ENCODE measurements at regions not wholly inside any gene's neighbourhood (a gene's known extent, or its start where the extent isn't known, plus 50 kb on each side); places are given as distances from the start of the nearest gene placed in this dataset.

DNA sequence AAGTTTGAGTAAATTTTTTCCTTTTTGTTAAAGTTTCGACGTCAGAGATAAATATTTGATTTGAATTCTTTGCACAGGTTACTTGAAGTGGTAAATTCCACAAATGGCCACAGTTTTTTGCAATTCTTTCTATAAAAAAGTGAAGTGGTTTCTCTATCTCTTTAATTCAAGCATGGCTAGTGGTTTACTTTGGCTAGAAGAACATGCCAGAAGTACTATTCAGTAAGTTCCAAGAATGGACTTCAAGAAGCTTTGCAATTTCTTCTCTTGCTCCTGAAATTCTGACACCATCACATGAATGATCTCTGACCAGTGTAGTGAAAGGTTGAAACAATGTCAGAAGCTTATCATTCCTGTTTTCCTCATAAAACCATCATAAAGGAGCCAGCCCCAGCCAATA lies 55.7 kb upstream of the RNPC3 start:
- CTCF ChIA-PET: interaction anchor here (0.7 kb wide), 1 partner anchor 9 kb away, joined by 3 read pairs; no protein-coding TSS in a partner anchor
- Histone ChIP-seq H3K4me1 (ENCODE audit: control insufficient read depth in 2 of 2, insufficient read depth in 2 of 2, low read length in 2 of 2) (no peaks in the 10 kb centered on the region), H3K27me3 (replicated peaks in 1 of 4; ENCODE audit: control extremely low read depth in 1 of 4, control insufficient read depth in 3 of 4, insufficient read depth in 4 of 4, low read length in 3 of 4) (peaks cover 0 to 2% (median 0%) of the 10 kb centered on the region in 4 experiments), H3K36me3 (replicated peaks in 1 of 2; ENCODE audit: control extremely low read depth in 1 of 2, control insufficient read depth in 1 of 2, extremely low read depth in 1 of 2, insufficient read depth in 2 of 2, low read length in 1 of 2) (no peaks in the 10 kb centered on the region), H3K4me3 (ENCODE audit: control extremely low read depth in 1 of 5, extremely low read depth in 1 of 5, insufficient read depth in 1 of 5, low read depth in 2 of 5, low read length in 4 of 5) (no peak overlapping the region), H3K9me3 (ENCODE audit: control extremely low read depth in 1 of 3, control insufficient read depth in 2 of 3, insufficient read depth in 1 of 3, low read length in 2 of 3) (no peaks in the 10 kb centered on the region), H3K79me2 (ENCODE audit: control insufficient read depth, insufficient read depth, low read length) (no peaks in the 10 kb centered on the region), H3K9ac (ENCODE audit: low read length) (no peak overlapping the region), H3K4me2 (replicated peaks; ENCODE audit: low read depth, low read length, poor library complexity, severe bottlenecking) (no peak overlapping the region), H2AFZ (ENCODE audit: insufficient read depth, low read depth, low read length, poor library complexity, severe bottlenecking) (no peak overlapping the region), H3K27ac (ENCODE audit: low read length in 2 of 2) (no peak overlapping the region), H4K20me1 (ENCODE audit: control insufficient read depth, insufficient read depth, low read length, poor library complexity, severe bottlenecking) (no peaks in the 10 kb centered on the region)
- Mint-ChIP-seq H3K9me3 (ENCODE audit: insufficient read depth) (no peaks in the 10 kb centered on the region), H3K4me3 (no peak overlapping the region), H3K27me3 (peaks cover 6% of the 10 kb centered on the region), H3K27ac (no peak overlapping the region), H3K4me1 (no peaks in the 10 kb centered on the region)
- WGBS (ENCODE audit: insufficient coverage): no CpG with 5 or more reads among the region's 2 CpGs
- POLR2A ChIA-PET: no interaction called here
- intact Hi-C loops (cut with micrococcal nuclease): no loop called here
- ATAC-seq (ENCODE audit: low read depth): no peak
- TF ChIP-seq EZH2 (IDR thresholded peaks at IDR 0.05; ENCODE audit: borderline replicate concordance, insufficient read depth, low read depth, low read length, poor library complexity, severe bottlenecking): no peak
- TF ChIP-seq, protein P1, sequence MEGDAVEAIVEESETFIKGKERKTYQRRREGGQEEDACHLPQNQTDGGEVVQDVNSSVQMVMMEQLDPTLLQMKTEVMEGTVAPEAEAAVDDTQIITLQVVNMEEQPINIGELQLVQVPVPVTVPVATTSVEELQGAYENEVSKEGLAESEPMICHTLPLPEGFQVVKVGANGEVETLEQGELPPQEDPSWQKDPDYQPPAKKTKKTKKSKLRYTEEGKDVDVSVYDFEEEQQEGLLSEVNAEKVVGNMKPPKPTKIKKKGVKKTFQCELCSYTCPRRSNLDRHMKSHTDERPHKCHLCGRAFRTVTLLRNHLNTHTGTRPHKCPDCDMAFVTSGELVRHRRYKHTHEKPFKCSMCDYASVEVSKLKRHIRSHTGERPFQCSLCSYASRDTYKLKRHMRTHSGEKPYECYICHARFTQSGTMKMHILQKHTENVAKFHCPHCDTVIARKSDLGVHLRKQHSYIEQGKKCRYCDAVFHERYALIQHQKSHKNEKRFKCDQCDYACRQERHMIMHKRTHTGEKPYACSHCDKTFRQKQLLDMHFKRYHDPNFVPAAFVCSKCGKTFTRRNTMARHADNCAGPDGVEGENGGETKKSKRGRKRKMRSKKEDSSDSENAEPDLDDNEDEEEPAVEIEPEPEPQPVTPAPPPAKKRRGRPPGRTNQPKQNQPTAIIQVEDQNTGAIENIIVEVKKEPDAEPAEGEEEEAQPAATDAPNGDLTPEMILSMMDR (IDR thresholded peaks at IDR 0.05): no peak
- DNase-seq: no peak

GRCh38 chr1:103467100-103467499 lies 58.4 kb upstream of the RNPC3 start:
- no peak for ATAC-seq (ENCODE audit: low read depth)
- H3K9ac ChIP-seq (ENCODE audit: low read length): no peak overlapping the region
- Mint-ChIP-seq H3K4me3 (no peak overlapping the region), H3K27ac (no peak overlapping the region), H3K9me3 (ENCODE audit: insufficient read depth) (no peaks in the 10 kb centered on the region), H3K4me1 (no peaks in the 10 kb centered on the region), H3K27me3 (peaks cover 6% of the 10 kb centered on the region)
- ChIA-PET POLR2A (no interaction called here), CTCF (no interaction called here)
- H3K36me3 ChIP-seq (replicated peaks in 1 of 2; ENCODE audit: control extremely low read depth in 1 of 2, control insufficient read depth in 1 of 2, extremely low read depth in 1 of 2, insufficient read depth in 2 of 2, low read length in 1 of 2): no peaks in the 10 kb centered on the region
- no peaks in the 10 kb centered on the region for H3K79me2 ChIP-seq (ENCODE audit: control insufficient read depth, insufficient read depth, low read length)
- WGBS (ENCODE audit: insufficient coverage): 67% methylated on average over 1 of the region's 3 CpGs
- TF ChIP-seq, protein P1 (IDR thresholded peaks at IDR 0.05): no peak
- TF ChIP-seq EZH2 (IDR thresholded peaks at IDR 0.05; ENCODE audit: borderline replicate concordance, insufficient read depth, low read depth, low read length, poor library complexity, severe bottlenecking): no peak
- no peak overlapping the region for H3K4me2 ChIP-seq (replicated peaks; ENCODE audit: low read depth, low read length, poor library complexity, severe bottlenecking)
- H3K27me3 ChIP-seq (replicated peaks in 1 of 4; ENCODE audit: control extremely low read depth in 1 of 4, control insufficient read depth in 3 of 4, insufficient read depth in 4 of 4, low read length in 3 of 4): no peaks in the 10 kb centered on the region
- intact Hi-C loops (cut with micrococcal nuclease): no loop called here
- no peak for DNase-seq
- no peaks in the 10 kb centered on the region for H4K20me1 ChIP-seq (ENCODE audit: control insufficient read depth, insufficient read depth, low read length, poor library complexity, severe bottlenecking)
- no peak overlapping the region for H3K27ac ChIP-seq (ENCODE audit: low read length in 2 of 2)
- no peaks in the 10 kb centered on the region for H3K4me1 ChIP-seq (ENCODE audit: control insufficient read depth in 2 of 2, insufficient read depth in 2 of 2, low read length in 2 of 2)
- no peaks in the 10 kb centered on the region for H3K9me3 ChIP-seq (ENCODE audit: control extremely low read depth in 1 of 3, control insufficient read depth in 2 of 3, insufficient read depth in 1 of 3, low read length in 2 of 3)
- no peak overlapping the region for H3K4me3 ChIP-seq (ENCODE audit: control extremely low read depth in 1 of 5, extremely low read depth in 1 of 5, insufficient read depth in 1 of 5, low read depth in 2 of 5, low read length in 4 of 5)
- no peak overlapping the region for H2AFZ ChIP-seq (ENCODE audit: insufficient read depth, low read depth, low read length, poor library complexity, severe bottlenecking)

Measured in B cell (primary cell).